ENCODE measurements at regions not wholly inside any gene's neighbourhood (a gene's known extent, or its start where the extent isn't known, plus 50 kb on each side); places are given as distances from the start of the nearest gene placed in this dataset.

GRCh38 chr10:29140151-29140550 lies 148.7 kb upstream of the LYZL1 start:
- H3K27ac ChIP-seq (ENCODE audit: extremely low read depth, low read depth, low read length), result no peak overlapping the region
- intact Hi-C loops (cut with micrococcal nuclease) (no loop called here), in situ Hi-C loops (cut with MboI) (loop anchor here (25.0 kb wide), 1 partner anchor 478 kb away; no protein-coding TSS in a partner anchor)
- no peaks in the 10 kb centered on the region for H4K20me1 ChIP-seq (replicated peaks; ENCODE audit: control insufficient read depth, insufficient read depth, low read length)
- peaks cover 0 to 6% of the 10 kb centered on the region in 2 experiments; a peak in 2 of 5 replicates for H3K27me3 ChIP-seq (ENCODE audit: control insufficient read depth in 2 of 2, insufficient read depth in 2 of 2, low read length in 2 of 2)
- no peaks in the 10 kb centered on the region for H3K9me3 ChIP-seq (replicated peaks; ENCODE audit: control insufficient read depth, insufficient read depth, low read depth, low read length)
- no peak overlapping the region for H3K9ac ChIP-seq (ENCODE audit: insufficient read depth in 1 of 2, low read depth in 2 of 2, low read length in 2 of 2)
- WGBS (ENCODE audit: insufficient coverage, low coverage, missing lambda C conversion rate), result 12% methylated on average over 1 of the region's 1 CpG
- FAIRE-seq (no peak), DNase-seq (ENCODE audit: extremely low read depth in 1 of 4, low spot score in 3 of 4) (no peak), ATAC-seq (no peak)
- no peak overlapping the region for H3K4me2 ChIP-seq (ENCODE audit: insufficient read depth, low read length)
- H3K79me2 ChIP-seq (ENCODE audit: control insufficient read depth, insufficient read depth, low read length), result no peaks in the 10 kb centered on the region
- no TSS peak for BruUV-seq (replicated peaks)
- H3K36me3 ChIP-seq (ENCODE audit: control insufficient read depth, insufficient read depth, low read length), result no peaks in the 10 kb centered on the region
- no peak overlapping the region for H3K4me3 ChIP-seq
- H3K9me1 ChIP-seq (ENCODE audit: control insufficient read depth, insufficient read depth, low read length), result no peaks in the 10 kb centered on the region
- H3K4me1 ChIP-seq (replicated peaks in 1 of 2; ENCODE audit: control insufficient read depth in 2 of 2, insufficient read depth in 2 of 2, low read length in 2 of 2), result peaks cover 3 to 8% of the 10 kb centered on the region in 2 experiments
- TF ChIP-seq ZNF586 (CRISPR knock-in tag; conservative IDR thresholded peaks at IDR 0.05), result no peak
- no peak for TF ChIP-seq ZMIZ1 (IDR thresholded peaks at IDR 0.05; ENCODE audit: low read depth in 2 of 2, low read length in 2 of 2)
- TF ChIP-seq ELK3 (CRISPR knock-in tag; IDR thresholded peaks at IDR 0.05), result no peak
- no peak for TF ChIP-seq CBX2 (IDR thresholded peaks at IDR 0.05; ENCODE audit: insufficient read depth, low read length, poor library complexity, severe bottlenecking)
- TF ChIP-seq JUN (IDR thresholded peaks at IDR 0.05; ENCODE audit: borderline replicate concordance, low read depth, low read length), result no peak
- no peak for TF ChIP-seq JUN (CRISPR knock-in tag; IDR thresholded peaks at IDR 0.05; ENCODE audit: borderline replicate concordance)
- no peak for TF ChIP-seq XRCC4 (IDR thresholded peaks at IDR 0.05; ENCODE audit: extremely low read depth, insufficient read depth, insufficient read length)
- TF ChIP-seq LEF1 (IDR thresholded peaks at IDR 0.05), result no peak
- TF ChIP-seq NR0B1 (IDR thresholded peaks at IDR 0.05; ENCODE audit: partially characterized antibody), result no peak
- no peak for TF ChIP-seq MLX (CRISPR knock-in tag; conservative IDR thresholded peaks at IDR 0.05)
- CTCF ChIA-PET (ENCODE audit: low intra/inter-chr PET ratio), result no interaction called here
- H2AFZ ChIP-seq (ENCODE audit: low read depth, low read length), result no peak overlapping the region
- POLR2A ChIA-PET, result no interaction called here
